Esophagus muscularis mucosa (tissue), 3 donors: ENCODE measurements at regions not wholly inside any gene's neighbourhood (a gene's known extent, or its start where the extent isn't known, plus 50 kb on each side); places are given as distances from the start of the nearest gene placed in this dataset.

Experiments
- CTCF ChIP-seq, 3 experiments: fragments of 200-600 bp in 2 of 3; fragments of 450-650 bp in 1 of 3; sonication (generic) in 2 of 3; IDR thresholded peaks; one replicate each; pipeline ENCODE4 v1.5.1; 2017 to 2019; ENCODE audit warnings: antibody characterized with exemption in 3 of 3, mild to moderate bottlenecking in 2 of 3, moderate library complexity in 1 of 3
- EP300 ChIP-seq: sonication (generic); formaldehyde crosslinking; IDR thresholded peaks from one replicate; pipeline ENCODE4 v1.6.1; 2017; ENCODE audit warnings: antibody characterized with exemption

- TF ChIP-seq EP300 (no peak), CTCF (IDR thresholded peaks at IDR 0.05) (no peak)
These were observed 126.1 kb downstream of the DAD1 start for GRCh38 chr14:22462923-22463322.
